ENCODE measurements at regions not wholly inside any gene's neighbourhood (a gene's known extent, or its start where the extent isn't known, plus 50 kb on each side); places are given as distances from the start of the nearest gene placed in this dataset.

GRCh38 chr12:39064708-39065107, 159.3 kb upstream of the CPNE8 start:
- POLR2A ChIA-PET, result no interaction called here
- no peak for DNase-seq
- no peak for ATAC-seq
- Mint-ChIP-seq H3K4me1 (peaks cover 0 to 2% (median 0%) of the 10 kb centered on the region in 4 donors), H3K27ac (no peak overlapping the region), H3K27me3 (peaks cover 0 to 2% (median 0%) of the 10 kb centered on the region in 5 donors), H3K4me3 (no peak overlapping the region), H3K36me3 (no peaks in the 10 kb centered on the region), H3K9me3 (peaks cover 0 to 11% (median 0%) of the 10 kb centered on the region in 9 donors)

- Mint-ChIP-seq H3K36me3 (no peaks in the 10 kb centered on the region), H3K4me1 (peaks cover 0 to 2% (median 0%) of the 10 kb centered on the region in 4 donors), H3K27me3 (no peaks in the 10 kb centered on the region), H3K27ac (no peak overlapping the region), H3K4me3 (no peak overlapping the region), H3K9me3 (peaks cover 0 to 11% (median 0%) of the 10 kb centered on the region in 9 donors)
- POLR2A ChIA-PET, result interaction anchor here (0.5 kb wide), 1 partner anchor 1908 kb away, joined by 3 read pairs; no protein-coding TSS in a partner anchor
- no peak for ATAC-seq
- no peak for DNase-seq
Measured at GRCh38 chr12:39062266-39062996, 157.0 kb upstream of the CPNE8 start.

- Mint-ChIP-seq H3K4me1 (peaks cover 0 to 2% (median 0%) of the 10 kb centered on the region in 4 donors), H3K36me3 (peaks cover 0 to 1% (median 0%) of the 10 kb centered on the region in 3 donors)
Measured at GRCh38 chr12:39061576-39061975, 156.2 kb upstream of the CPNE8 start.

GRCh38 chr12:39048395-39048794, 143.0 kb upstream of the CPNE8 start:
- H3K4me1 Mint-ChIP-seq, result no peaks in the 10 kb centered on the region
- no peak for DNase-seq
- H3K9me3 Mint-ChIP-seq, result peaks cover 0 to 8% (median 2%) of the 10 kb centered on the region in 9 donors
- ATAC-seq, result no peak
- H3K27me3 Mint-ChIP-seq, result no peaks in the 10 kb centered on the region
- H3K36me3 Mint-ChIP-seq, result no peaks in the 10 kb centered on the region
- POLR2A ChIA-PET, result no interaction called here
- H3K27ac Mint-ChIP-seq, result no peak overlapping the region
- H3K4me3 Mint-ChIP-seq, result no peak overlapping the region

More at GRCh38 chr12:39061576-39061975, 156.2 kb upstream of the CPNE8 start:
- Mint-ChIP-seq H3K27ac (no peak overlapping the region), H3K27me3 (no peaks in the 10 kb centered on the region), H3K4me3 (no peak overlapping the region), H3K9me3 (peaks cover 0 to 11% (median 4%) of the 10 kb centered on the region in 9 donors)
- DNase-seq (no peak), ATAC-seq (no peak)
- POLR2A ChIA-PET, result no interaction called here

GRCh38 chr12:39047539-39048262, 142.3 kb upstream of the CPNE8 start:
- no peaks in the 10 kb centered on the region for H3K36me3 Mint-ChIP-seq
- H3K4me3 Mint-ChIP-seq, result no peak overlapping the region

GRCh38 chr12:39044754-39045153, 139.4 kb upstream of the CPNE8 start:
- H3K27me3 Mint-ChIP-seq, result peaks cover 0 to 8% (median 0%) of the 10 kb centered on the region in 5 donors
- H3K4me1 Mint-ChIP-seq, result no peaks in the 10 kb centered on the region
- H3K9me3 Mint-ChIP-seq, result peaks cover 0 to 6% (median 0%) of the 10 kb centered on the region in 9 donors
- no peak overlapping the region for H3K4me3 Mint-ChIP-seq
- DNase-seq (no peak), ATAC-seq (no peak)
- POLR2A ChIA-PET, result no interaction called here
- H3K36me3 Mint-ChIP-seq, result no peaks in the 10 kb centered on the region
- no peak overlapping the region for H3K27ac Mint-ChIP-seq

More at GRCh38 chr12:39047539-39048262, 142.3 kb upstream of the CPNE8 start:
- Mint-ChIP-seq H3K9me3 (peaks cover 0 to 4% (median 0%) of the 10 kb centered on the region in 9 donors), H3K4me1 (no peaks in the 10 kb centered on the region), H3K27ac (no peak overlapping the region), H3K27me3 (no peaks in the 10 kb centered on the region)
- ATAC-seq (no peak), DNase-seq (no peak)
- POLR2A ChIA-PET, result no interaction called here

GRCh38 chr12:39043424-39043822, 138.0 kb upstream of the CPNE8 start:
- peaks cover 0 to 5% (median 0%) of the 10 kb centered on the region in 9 donors for H3K9me3 Mint-ChIP-seq
- DNase-seq (no peak), ATAC-seq (no peak)
- no peak overlapping the region for H3K27ac Mint-ChIP-seq
- no peak overlapping the region for H3K4me3 Mint-ChIP-seq
- no peaks in the 10 kb centered on the region for H3K4me1 Mint-ChIP-seq
- POLR2A ChIA-PET, result no interaction called here
- peaks cover 0 to 8% (median 0%) of the 10 kb centered on the region in 5 donors for H3K27me3 Mint-ChIP-seq
- no peaks in the 10 kb centered on the region for H3K36me3 Mint-ChIP-seq

- POLR2A ChIA-PET, result no interaction called here
- peaks cover 0 to 16% (median 0%) of the 10 kb centered on the region in 9 donors for H3K9me3 Mint-ChIP-seq
- no peak overlapping the region for H3K27ac Mint-ChIP-seq
- H3K36me3 Mint-ChIP-seq, result no peaks in the 10 kb centered on the region
- no peaks in the 10 kb centered on the region for H3K4me1 Mint-ChIP-seq
- H3K4me3 Mint-ChIP-seq, result no peak overlapping the region
- H3K27me3 Mint-ChIP-seq, result peaks cover 0 to 8% (median 0%) of the 10 kb centered on the region in 5 donors
- DNase-seq (no peak), ATAC-seq (no peak)
Measured at GRCh38 chr12:39040275-39040674, 134.9 kb upstream of the CPNE8 start.

- POLR2A ChIA-PET, result no interaction called here
- ATAC-seq (no peak), DNase-seq (no peak)
- peaks cover 0 to 8% (median 0%) of the 10 kb centered on the region in 5 donors for H3K27me3 Mint-ChIP-seq
- no peak overlapping the region for H3K27ac Mint-ChIP-seq
- no peaks in the 10 kb centered on the region for H3K4me1 Mint-ChIP-seq
- no peaks in the 10 kb centered on the region for H3K36me3 Mint-ChIP-seq
- peaks cover 0 to 18% (median 0%) of the 10 kb centered on the region in 9 donors for H3K9me3 Mint-ChIP-seq
- H3K4me3 Mint-ChIP-seq, result no peak overlapping the region
Measured at GRCh38 chr12:39037115-39037514, 131.7 kb upstream of the CPNE8 start.

- H3K4me1 Mint-ChIP-seq, result no peaks in the 10 kb centered on the region
- no peaks in the 10 kb centered on the region for H3K36me3 Mint-ChIP-seq
- ATAC-seq (no peak), DNase-seq (no peak)
- H3K27me3 Mint-ChIP-seq, result peaks cover 0 to 7% (median 0%) of the 10 kb centered on the region in 5 donors
- POLR2A ChIA-PET, result no interaction called here
- no peak overlapping the region for H3K27ac Mint-ChIP-seq
- no peak overlapping the region for H3K4me3 Mint-ChIP-seq
- H3K9me3 Mint-ChIP-seq, result peaks cover 0 to 15% (median 0%) of the 10 kb centered on the region in 9 donors
Measured at GRCh38 chr12:39036105-39036504, 130.7 kb upstream of the CPNE8 start.

GRCh38 chr12:39033782-39034181, 128.4 kb upstream of the CPNE8 start:
- Mint-ChIP-seq H3K4me3 (no peak overlapping the region), H3K36me3 (no peaks in the 10 kb centered on the region), H3K9me3 (peaks cover 0 to 14% (median 0%) of the 10 kb centered on the region in 9 donors), H3K4me1 (no peaks in the 10 kb centered on the region), H3K27ac (no peak overlapping the region), H3K27me3 (no peaks in the 10 kb centered on the region)
- no peak for ATAC-seq
- POLR2A ChIA-PET, result no interaction called here
- DNase-seq, result no peak

GRCh38 chr12:39032448-39032847, 127.1 kb upstream of the CPNE8 start:
- Mint-ChIP-seq H3K4me3 (no peak overlapping the region), H3K27ac (no peak overlapping the region), H3K4me1 (no peaks in the 10 kb centered on the region), H3K36me3 (no peaks in the 10 kb centered on the region), H3K9me3 (peaks cover 0 to 14% (median 0%) of the 10 kb centered on the region in 9 donors), H3K27me3 (no peaks in the 10 kb centered on the region)
- DNase-seq (no peak), ATAC-seq (no peak)
- POLR2A ChIA-PET, result no interaction called here

GRCh38 chr12:39032034-39032433, 126.6 kb upstream of the CPNE8 start:
- Mint-ChIP-seq H3K36me3 (no peaks in the 10 kb centered on the region), H3K27me3 (no peaks in the 10 kb centered on the region), H3K9me3 (peaks cover 0 to 11% (median 0%) of the 10 kb centered on the region in 9 donors), H3K27ac (no peak overlapping the region), H3K4me3 (no peak overlapping the region), H3K4me1 (no peaks in the 10 kb centered on the region)
- POLR2A ChIA-PET, result no interaction called here
- ATAC-seq (no peak), DNase-seq (no peak)
